SK-N-SH treated with all-trans-retinoic acid at 6 μM for 48 hours (cell line): ENCODE measurements at regions not wholly inside any gene's neighbourhood (a gene's known extent, or its start where the extent isn't known, plus 50 kb on each side); places are given as distances from the start of the nearest gene placed in this dataset.

Experiments used
- ARNTL ChIP-seq: fragments of 450-650 bp; formaldehyde crosslinking; IDR thresholded peaks from 2 replicates; pipeline ENCODE4 v1.5.0; 2020; ENCODE audit warnings: low read depth, mild to moderate bottlenecking, moderate library complexity, borderline replicate concordance
- BACH2 ChIP-seq: fragments of 250-450 bp; sonication (Bioruptor Pico); IDR thresholded peaks from 2 replicates; pipeline ENCODE4 v1.9.0; 2021; ENCODE audit warnings: mild to moderate bottlenecking, borderline replicate concordance
- CREB5 ChIP-seq: fragments of 250-450 bp; sonication (Bioruptor Pico); IDR thresholded peaks from 2 replicates; pipeline ENCODE4 v1.5.1; 2020; ENCODE audit warnings: low read depth, mild to moderate bottlenecking, moderate library complexity
- ESRRG ChIP-seq: fragments of 250-450 bp; sonication (Bioruptor Pico); IDR thresholded peaks from 2 replicates; pipeline ENCODE4 v1.6.1; 2021; ENCODE audit warnings: mild to moderate bottlenecking
- GLIS3 ChIP-seq: fragments of 250-450 bp; sonication (Bioruptor Pico); IDR thresholded peaks from 2 replicates; pipeline ENCODE4 v1.5.0; 2020; ENCODE audit warnings: mild to moderate bottlenecking, moderate library complexity
- PPARA ChIP-seq: fragments of 250-450 bp; sonication (Bioruptor Pico); IDR thresholded peaks from 2 replicates; pipeline ENCODE4 v1.5.0; 2020; ENCODE audit warnings: mild to moderate bottlenecking, borderline replicate concordance
- RARB ChIP-seq: fragments of 250-450 bp; sonication (Bioruptor Pico); IDR thresholded peaks from 2 replicates; pipeline ENCODE4 v1.8.0; 2021; ENCODE audit warnings: mild to moderate bottlenecking, moderate library complexity
- SNAI2 ChIP-seq: fragments of 250-450 bp; sonication (Bioruptor Pico); IDR thresholded peaks from 2 replicates; pipeline ENCODE4 v1.5.0; 2020; ENCODE audit warnings: mild to moderate bottlenecking, moderate library complexity
- TCF4 ChIP-seq: fragments of 250-450 bp; sonication (Bioruptor Pico); IDR thresholded peaks from 2 replicates; pipeline ENCODE4 v1.8.0; 2021; ENCODE audit warnings: mild to moderate bottlenecking, moderate library complexity, borderline replicate concordance
- ZFP3 ChIP-seq: fragments of 250-450 bp; sonication (Bioruptor Pico); IDR thresholded peaks from 2 replicates; pipeline ENCODE4 v1.5.0; 2020; ENCODE audit warnings: mild to moderate bottlenecking, moderate library complexity
- ZNF565 ChIP-seq: fragments of 450-650 bp; formaldehyde crosslinking; conservative IDR thresholded peaks from 2 replicates; pipeline ENCODE4 v1.5.0; 2020; ENCODE audit warnings: low read depth, mild to moderate bottlenecking, moderate library complexity
- ZNF70 ChIP-seq: fragments of 450-650 bp; formaldehyde crosslinking; IDR thresholded peaks from 2 replicates; pipeline ENCODE4 v1.5.0; 2020; ENCODE audit warnings: mild to moderate bottlenecking, moderate library complexity
- ZNF8 ChIP-seq: fragments of 450-650 bp; formaldehyde crosslinking; IDR thresholded peaks from 2 replicates; pipeline ENCODE4 v1.5.0; 2020; ENCODE audit warnings: mild to moderate bottlenecking, moderate library complexity
- TF ChIP-seq, protein P1 (sequence below): fragments of 250-450 bp; sonication (Bioruptor Pico); IDR thresholded peaks from 2 replicates; pipeline ENCODE4 v1.8.0; 2020; ENCODE audit warnings: mild to moderate bottlenecking, moderate library complexity, borderline replicate concordance

GRCh38 chr13:80560609-80561008 is 219.7 kb upstream of the SPRY2 start:
- no peak for TF ChIP-seq ARNTL
- no peak for TF ChIP-seq GLIS3 (CRISPR knock-in tag)
- TF ChIP-seq ZNF8 (CRISPR knock-in tag) = no peak
- TF ChIP-seq ZFP3 (CRISPR knock-in tag) = no peak
- TF ChIP-seq PPARA = no peak
- no peak for TF ChIP-seq SNAI2 (CRISPR knock-in tag)
- no peak for TF ChIP-seq TCF4
- TF ChIP-seq ZNF70 (CRISPR knock-in tag) = no peak
- TF ChIP-seq CREB5 = no peak
- TF ChIP-seq, protein P1, sequence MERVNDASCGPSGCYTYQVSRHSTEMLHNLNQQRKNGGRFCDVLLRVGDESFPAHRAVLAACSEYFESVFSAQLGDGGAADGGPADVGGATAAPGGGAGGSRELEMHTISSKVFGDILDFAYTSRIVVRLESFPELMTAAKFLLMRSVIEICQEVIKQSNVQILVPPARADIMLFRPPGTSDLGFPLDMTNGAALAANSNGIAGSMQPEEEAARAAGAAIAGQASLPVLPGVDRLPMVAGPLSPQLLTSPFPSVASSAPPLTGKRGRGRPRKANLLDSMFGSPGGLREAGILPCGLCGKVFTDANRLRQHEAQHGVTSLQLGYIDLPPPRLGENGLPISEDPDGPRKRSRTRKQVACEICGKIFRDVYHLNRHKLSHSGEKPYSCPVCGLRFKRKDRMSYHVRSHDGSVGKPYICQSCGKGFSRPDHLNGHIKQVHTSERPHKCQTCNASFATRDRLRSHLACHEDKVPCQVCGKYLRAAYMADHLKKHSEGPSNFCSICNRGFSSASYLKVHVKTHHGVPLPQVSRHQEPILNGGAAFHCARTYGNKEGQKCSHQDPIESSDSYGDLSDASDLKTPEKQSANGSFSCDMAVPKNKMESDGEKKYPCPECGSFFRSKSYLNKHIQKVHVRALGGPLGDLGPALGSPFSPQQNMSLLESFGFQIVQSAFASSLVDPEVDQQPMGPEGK (CRISPR knock-in tag) = no peak
- TF ChIP-seq BACH2 (CRISPR knock-in tag) = no peak
- TF ChIP-seq ESRRG (CRISPR knock-in tag) = no peak
- no peak for TF ChIP-seq RARB (CRISPR knock-in tag)
- TF ChIP-seq ZNF565 (CRISPR knock-in tag) = no peak
